Caco-2 (cell line): ENCODE measurements at regions not wholly inside any gene's neighbourhood (a gene's known extent, or its start where the extent isn't known, plus 50 kb on each side); places are given as distances from the start of the nearest gene placed in this dataset.

Source experiments
- BruUV-seq: library from RNA; stranded (reverse); fragments of 400-500 nt; replicated peaks from 2 replicates; lab custom pipeline; 2021; lab: Mats Ljungman, UMichigan
- CTCF ChIA-PET: fragments of 300-600 bp; sonication (Branson Sonifier 250); formaldehyde crosslinking; loops from one replicate; lab custom pipeline; 2022; ENCODE audit warnings: antibody characterized with exemption; lab: Charles Lee
- POLR2A ChIA-PET: fragments of 300-600 bp; sonication (Branson Sonifier 250); formaldehyde crosslinking; loops from one replicate; lab custom pipeline; 2022; ENCODE audit warnings: antibody characterized with exemption; lab: Charles Lee
- DNase-seq, 2 experiments: peaks; one replicate each; pipeline versions ENCODE4 v3.0.0 to v3.0.0-alpha.2; 2020 to 2022
- H3K27me3 ChIP-seq: replicated peaks from 2 replicates; pipeline ENCODE4 v1.6.0; 2011; ENCODE audit warnings: low read length; ENCODE audit not compliant: control insufficient read depth, insufficient read depth
- H3K36me3 ChIP-seq: 2 replicates; pipeline ENCODE4 v1.5.1; 2011; ENCODE audit warnings: low read length; ENCODE audit not compliant: control insufficient read depth, insufficient read depth
- H3K4me1 ChIP-seq: fragments of 250-450 bp; sonication (Bioruptor Pico); 2 replicates; pipeline ENCODE4 v1.5.1; 2020; ENCODE audit warnings: mild to moderate bottlenecking
- H3K4me3 ChIP-seq: 2 replicates; pipeline ENCODE4 v1.5.1; 2011; ENCODE audit warnings: low read depth, mild to moderate bottlenecking, control low read depth, low read length
- H3K9me3 ChIP-seq: fragments of 250-450 bp; sonication (Bioruptor Pico); 2 replicates; pipeline ENCODE4 v1.5.1; 2020; ENCODE audit warnings: mild to moderate bottlenecking, moderate library complexity
- H3K27ac Mint-ChIP-seq: one replicate; pipeline ENCODE4 v1.8.0; 2022; ENCODE audit warnings: mixed read lengths; ENCODE audit not compliant: unreplicated experiment
- H3K27me3 Mint-ChIP-seq: one replicate; pipeline ENCODE4 v1.8.0; 2022; ENCODE audit warnings: mixed read lengths; ENCODE audit not compliant: insufficient read depth, unreplicated experiment
- H3K36me3 Mint-ChIP-seq: one replicate; pipeline ENCODE4 v1.8.0; 2022; ENCODE audit warnings: mild to moderate bottlenecking, mixed read lengths; ENCODE audit not compliant: insufficient read depth, unreplicated experiment
- H3K4me1 Mint-ChIP-seq: one replicate; pipeline ENCODE4 v1.8.0; 2022; ENCODE audit warnings: low read depth, mixed read lengths; ENCODE audit not compliant: unreplicated experiment
- H3K4me3 Mint-ChIP-seq: one replicate; pipeline ENCODE4 v1.8.0; 2022; ENCODE audit warnings: mild to moderate bottlenecking, moderate library complexity, mixed read lengths; ENCODE audit not compliant: unreplicated experiment
- H3K9me3 Mint-ChIP-seq: one replicate; pipeline ENCODE4 v1.8.0; 2022; ENCODE audit warnings: mixed read lengths; ENCODE audit not compliant: unreplicated experiment
- intact Hi-C: fragments of 100-400 bp; cut with micrococcal nuclease; formaldehyde crosslinking; loops from one replicate; pipeline ENCODE4 v1.10.0; 2022; ENCODE audit not compliant: unreplicated experiment
- TF ChIP-seq, protein P1 (sequence below), 2 experiments: fragments of 200-600 bp in 1 of 2; IDR thresholded peaks; 1 replicate in 1 of 2; 2 replicates in 1 of 2; pipeline versions ENCODE4 v1.5.1 to v1.8.0; 2011 to 2022; ENCODE audit warnings: antibody characterized with exemption in 1 of 2, control low read depth in 1 of 2, inconsistent platforms in 1 of 2, low read depth in 1 of 2, low read length in 1 of 2, mild to moderate bottlenecking in 1 of 2, moderate library complexity in 1 of 2; ENCODE audit not compliant: insufficient read depth in 1 of 2, severe bottlenecking in 1 of 2, unreplicated experiment in 1 of 2

DNA sequence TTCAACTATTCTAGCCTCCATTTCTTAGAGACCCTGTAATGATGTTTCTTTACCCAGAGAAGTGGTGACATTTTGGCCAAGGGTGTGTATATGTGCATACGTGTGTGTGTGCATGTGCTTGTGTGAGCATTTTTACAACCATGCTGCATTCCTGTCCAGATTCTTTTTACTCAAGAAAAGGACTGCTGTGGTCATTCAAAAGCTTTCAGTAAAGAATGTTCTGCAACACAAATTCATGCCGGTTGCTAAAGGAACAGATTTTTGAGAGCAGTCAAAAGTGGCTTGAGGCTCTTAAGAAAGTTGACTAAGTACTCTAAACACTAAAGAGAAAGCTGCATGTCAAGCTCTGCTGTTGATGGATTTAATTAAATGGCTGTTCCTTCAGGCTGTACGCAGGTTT, 65.0 kb upstream of the FMR1 start:
- ChIA-PET CTCF (no interaction called here), POLR2A (no interaction called here)
- Mint-ChIP-seq H3K27ac (no peak overlapping the region), H3K27me3 (no peaks in the 10 kb centered on the region), H3K36me3 (no peaks in the 10 kb centered on the region), H3K9me3 (no peaks in the 10 kb centered on the region), H3K4me1 (no peaks in the 10 kb centered on the region), H3K4me3 (no peak overlapping the region)
- no peak overlapping the region for H3K4me3 ChIP-seq
- intact Hi-C loops = loop anchor here (5.0 kb wide), 1 partner anchor 66 kb away; the partner anchor contains the start of gene FMR1
- no peaks in the 10 kb centered on the region for H3K36me3 ChIP-seq
- TF ChIP-seq, protein P1, sequence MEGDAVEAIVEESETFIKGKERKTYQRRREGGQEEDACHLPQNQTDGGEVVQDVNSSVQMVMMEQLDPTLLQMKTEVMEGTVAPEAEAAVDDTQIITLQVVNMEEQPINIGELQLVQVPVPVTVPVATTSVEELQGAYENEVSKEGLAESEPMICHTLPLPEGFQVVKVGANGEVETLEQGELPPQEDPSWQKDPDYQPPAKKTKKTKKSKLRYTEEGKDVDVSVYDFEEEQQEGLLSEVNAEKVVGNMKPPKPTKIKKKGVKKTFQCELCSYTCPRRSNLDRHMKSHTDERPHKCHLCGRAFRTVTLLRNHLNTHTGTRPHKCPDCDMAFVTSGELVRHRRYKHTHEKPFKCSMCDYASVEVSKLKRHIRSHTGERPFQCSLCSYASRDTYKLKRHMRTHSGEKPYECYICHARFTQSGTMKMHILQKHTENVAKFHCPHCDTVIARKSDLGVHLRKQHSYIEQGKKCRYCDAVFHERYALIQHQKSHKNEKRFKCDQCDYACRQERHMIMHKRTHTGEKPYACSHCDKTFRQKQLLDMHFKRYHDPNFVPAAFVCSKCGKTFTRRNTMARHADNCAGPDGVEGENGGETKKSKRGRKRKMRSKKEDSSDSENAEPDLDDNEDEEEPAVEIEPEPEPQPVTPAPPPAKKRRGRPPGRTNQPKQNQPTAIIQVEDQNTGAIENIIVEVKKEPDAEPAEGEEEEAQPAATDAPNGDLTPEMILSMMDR (IDR thresholded peaks at IDR 0.05; ENCODE audit: insufficient read depth in 1 of 2, low read depth in 1 of 2, low read length in 1 of 2, severe bottlenecking in 1 of 2, unreplicated experiment in 1 of 2) = no peak
- no peaks in the 10 kb centered on the region for H3K9me3 ChIP-seq
- DNase-seq = no peak
- BruUV-seq = no TSS peak
- no peaks in the 10 kb centered on the region for H3K27me3 ChIP-seq
- H3K4me1 ChIP-seq = no peaks in the 10 kb centered on the region

DNA sequence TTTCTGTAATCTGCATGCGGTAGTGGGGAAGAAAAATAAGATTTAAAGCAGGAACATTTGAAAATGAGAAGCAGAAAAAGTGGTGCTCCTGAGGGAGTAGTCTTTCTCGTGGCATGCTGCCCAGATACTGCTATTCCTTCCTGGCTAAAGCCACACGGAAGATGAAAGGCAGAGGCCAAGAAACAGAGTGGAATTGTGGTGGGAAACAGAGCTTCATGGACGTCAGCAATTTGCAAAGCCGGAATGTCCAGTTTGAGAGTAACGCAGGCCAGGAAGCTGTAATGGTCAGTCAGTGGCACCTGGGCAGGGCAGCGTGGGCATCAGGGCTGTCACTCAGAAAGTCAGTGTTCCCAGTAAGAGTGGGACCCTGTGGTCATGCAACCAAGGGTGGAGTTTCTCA, 63.7 kb upstream of the FMR1 start:
- CTCF ChIA-PET = no interaction called here

DNA sequence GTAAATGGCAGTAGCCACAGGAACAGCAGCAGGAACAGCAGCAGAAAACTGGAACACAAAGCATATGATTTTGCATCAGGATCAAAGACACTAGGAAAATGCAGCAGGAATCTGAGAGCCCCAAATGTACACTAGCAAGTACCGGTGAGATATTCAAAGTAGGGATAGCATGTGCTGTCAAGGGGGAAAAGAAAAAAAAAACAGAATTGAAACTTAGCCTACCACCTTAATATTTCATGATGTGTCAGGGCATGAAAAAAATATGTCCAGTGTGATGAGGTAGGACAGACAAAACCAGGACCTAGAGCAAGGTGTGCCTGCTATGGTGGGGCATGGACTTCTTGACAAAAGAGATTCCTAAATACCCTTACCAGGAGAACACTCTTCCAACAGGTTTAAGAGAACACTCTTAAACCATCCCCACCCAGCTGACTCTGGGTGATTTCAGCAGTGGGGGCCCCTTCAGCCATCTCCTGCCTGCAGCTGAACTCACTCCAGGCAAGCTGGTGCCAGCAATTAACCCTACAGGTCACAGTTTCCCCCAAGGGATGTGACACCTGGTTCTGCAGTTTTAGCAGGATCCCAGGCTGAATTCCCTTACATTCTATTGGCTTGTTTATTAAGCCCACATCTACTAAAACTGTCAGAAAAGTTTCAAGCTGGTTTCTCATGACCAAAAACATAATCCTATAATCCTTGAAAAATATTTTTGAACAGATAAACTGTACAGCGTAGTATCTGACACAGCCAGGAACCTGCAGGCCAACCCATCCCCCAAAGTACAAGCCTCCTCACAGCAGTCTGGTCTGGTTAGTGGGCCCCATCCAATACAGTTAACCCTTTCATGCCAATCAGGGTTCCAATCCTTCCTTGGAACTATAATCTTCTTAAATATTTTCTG, 62.9 kb upstream of the FMR1 start:
- no peak overlapping the region for H3K4me3 ChIP-seq
- DNase-seq = no peak
- intact Hi-C loops = loop anchor here (5.0 kb wide), 1 partner anchor 64 kb away; the partner anchor contains the start of gene FMR1
- Mint-ChIP-seq H3K4me1 (no peaks in the 10 kb centered on the region), H3K27me3 (no peaks in the 10 kb centered on the region), H3K27ac (no peak overlapping the region), H3K9me3 (no peaks in the 10 kb centered on the region), H3K4me3 (no peak overlapping the region), H3K36me3 (no peaks in the 10 kb centered on the region)
- no peaks in the 10 kb centered on the region for H3K9me3 ChIP-seq
- CTCF ChIA-PET = no interaction called here
- no peaks in the 10 kb centered on the region for H3K27me3 ChIP-seq
- TF ChIP-seq, protein P1 (IDR thresholded peaks at IDR 0.05; ENCODE audit: insufficient read depth in 1 of 2, low read depth in 1 of 2, low read length in 1 of 2, severe bottlenecking in 1 of 2, unreplicated experiment in 1 of 2) = no peak
- no peaks in the 10 kb centered on the region for H3K36me3 ChIP-seq
- POLR2A ChIA-PET = no interaction called here
- no TSS peak for BruUV-seq
- no peaks in the 10 kb centered on the region for H3K4me1 ChIP-seq

More for the DNA sequence above, 63.7 kb upstream of the FMR1 start:
- H3K9me3 ChIP-seq = no peaks in the 10 kb centered on the region
- H3K4me3 ChIP-seq = no peak overlapping the region
- POLR2A ChIA-PET = no interaction called here
- H3K4me1 ChIP-seq = no peaks in the 10 kb centered on the region
- TF ChIP-seq, protein P1 (IDR thresholded peaks at IDR 0.05; ENCODE audit: insufficient read depth in 1 of 2, low read depth in 1 of 2, low read length in 1 of 2, severe bottlenecking in 1 of 2, unreplicated experiment in 1 of 2) = no peak
- H3K36me3 ChIP-seq = no peaks in the 10 kb centered on the region
- no TSS peak for BruUV-seq
- Mint-ChIP-seq H3K27me3 (no peaks in the 10 kb centered on the region), H3K4me1 (no peaks in the 10 kb centered on the region), H3K9me3 (no peaks in the 10 kb centered on the region), H3K4me3 (no peak overlapping the region), H3K27ac (no peak overlapping the region), H3K36me3 (no peaks in the 10 kb centered on the region)
- no peaks in the 10 kb centered on the region for H3K27me3 ChIP-seq
- intact Hi-C loops = loop anchor here (5.0 kb wide), 1 partner anchor 64 kb away; the partner anchor contains the start of gene FMR1
- DNase-seq = no peak
